Activated CD4-positive, alpha-beta T cell treated with anti-CD3 and anti-CD28 coated beads, Interleukin-2, Interleukin-6, amounts not matched to agents 100 ng/mL and 50 ng/mL, durations not matched to agents 16 hours and 8 hours (primary cell): ENCODE measurements at regions not wholly inside any gene's neighbourhood (a gene's known extent, or its start where the extent isn't known, plus 50 kb on each side); places are given as distances from the start of the nearest gene placed in this dataset.
"Not testable (repeated sequence)": the region's sequence is repeated elsewhere in the genome, so short reads cannot be mapped to it uniquely, and the experiment has no call there.

Source experiments
- DNase-seq: peaks from one replicate; pipeline ENCODE4 v3.0.0-alpha.2; 2020

DNA sequence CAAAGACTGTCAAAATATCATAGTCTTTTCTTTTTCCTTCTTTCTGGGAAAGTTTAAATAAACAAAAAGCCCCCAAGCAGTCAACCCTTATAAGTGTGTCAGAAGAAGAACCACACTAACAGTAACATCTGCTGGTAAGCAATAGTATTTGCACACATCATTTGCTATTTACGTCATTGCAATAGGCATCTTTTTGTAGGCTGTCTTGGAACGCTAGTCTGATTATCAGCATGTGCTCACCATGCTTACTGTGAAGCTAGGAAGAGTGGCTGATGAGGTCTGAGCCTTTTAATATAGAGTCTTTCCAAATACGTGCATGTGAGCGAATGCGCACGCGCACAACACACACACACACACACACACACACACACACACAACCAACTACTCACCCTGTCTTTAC is 599.0 kb upstream of the TPK1 start:
- no peak for DNase-seq

DNA sequence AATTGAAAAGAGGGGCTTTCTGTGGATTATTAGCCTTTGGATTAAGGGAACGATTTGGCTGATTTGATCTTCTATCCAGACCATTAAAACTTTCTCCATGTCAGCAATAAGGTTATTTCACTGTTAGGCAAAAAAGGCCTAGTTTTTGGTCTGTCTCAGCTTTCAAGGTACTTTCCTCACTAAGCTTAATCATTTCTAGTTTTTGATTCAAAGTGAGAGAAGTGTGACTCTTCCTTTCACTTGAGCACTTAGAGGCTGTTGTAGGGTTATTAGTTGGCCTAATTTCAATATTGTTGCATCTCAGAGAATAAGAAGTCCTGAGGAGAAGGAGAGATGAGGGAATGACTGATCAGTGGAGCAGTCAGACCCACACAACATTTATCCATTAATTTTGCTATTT is 596.0 kb upstream of the TPK1 start:
- DNase-seq: peak; percentile 19

DNA sequence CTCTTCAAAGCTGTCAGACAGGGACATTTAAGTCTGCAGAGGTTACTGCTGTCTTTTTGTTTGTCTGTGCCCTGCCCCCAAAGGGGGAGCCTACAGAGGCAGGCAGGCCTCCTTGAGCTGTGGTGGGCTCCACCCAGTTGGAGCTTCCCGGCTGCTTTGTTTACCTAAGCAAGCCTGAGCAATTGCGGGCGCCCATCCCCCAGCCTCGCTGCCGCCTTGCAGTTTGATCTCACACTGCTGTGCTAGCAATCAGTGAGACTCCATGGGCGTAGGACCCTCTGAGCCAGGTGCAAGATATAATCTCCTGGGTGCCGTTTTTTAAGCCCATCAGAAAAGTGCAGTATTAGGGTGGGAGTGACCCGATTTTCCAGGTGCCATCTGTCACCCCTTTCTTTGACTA is 582.6 kb upstream of the TPK1 start:
- not testable (repeated sequence) for DNase-seq

DNA sequence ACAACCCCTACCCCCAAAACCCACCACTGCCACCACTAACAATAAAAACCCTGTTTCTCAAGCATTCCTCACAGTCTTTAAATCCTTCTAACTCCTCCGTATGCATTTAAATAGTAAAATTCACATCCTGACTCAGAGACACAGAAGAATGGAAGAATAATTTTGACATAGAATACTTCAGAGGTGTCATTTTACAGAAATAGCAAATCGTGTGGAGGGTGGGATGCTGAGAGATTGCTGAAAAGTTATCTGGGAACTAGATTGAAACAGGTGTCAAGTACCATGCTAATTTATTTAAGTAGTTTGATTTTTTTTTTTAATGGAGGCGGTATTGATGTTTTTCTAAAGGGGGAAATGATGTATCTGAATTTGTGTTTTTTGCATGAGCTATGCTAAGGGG is 575.2 kb upstream of the TPK1 start:
- no peak for DNase-seq

DNA sequence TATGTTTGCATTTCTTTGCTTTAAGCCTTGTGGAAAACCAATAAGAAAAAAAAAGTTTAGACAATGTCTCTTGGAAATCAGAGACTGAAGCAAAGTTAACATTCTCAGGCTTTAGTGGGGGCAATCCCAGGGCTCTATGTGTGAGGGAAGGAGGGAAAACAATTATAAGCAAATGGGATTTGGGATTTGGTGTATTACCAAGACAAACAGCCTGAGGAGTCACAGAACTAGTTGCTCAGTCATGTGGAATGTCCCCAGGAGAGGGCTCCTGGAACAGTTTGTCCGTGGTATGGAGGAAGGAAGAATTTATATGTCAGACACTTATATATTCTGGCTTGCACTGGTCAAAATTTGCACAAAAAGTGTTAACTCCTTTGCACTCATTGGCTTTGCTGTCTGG is 562.9 kb upstream of the TPK1 start:
- no peak for DNase-seq

DNA sequence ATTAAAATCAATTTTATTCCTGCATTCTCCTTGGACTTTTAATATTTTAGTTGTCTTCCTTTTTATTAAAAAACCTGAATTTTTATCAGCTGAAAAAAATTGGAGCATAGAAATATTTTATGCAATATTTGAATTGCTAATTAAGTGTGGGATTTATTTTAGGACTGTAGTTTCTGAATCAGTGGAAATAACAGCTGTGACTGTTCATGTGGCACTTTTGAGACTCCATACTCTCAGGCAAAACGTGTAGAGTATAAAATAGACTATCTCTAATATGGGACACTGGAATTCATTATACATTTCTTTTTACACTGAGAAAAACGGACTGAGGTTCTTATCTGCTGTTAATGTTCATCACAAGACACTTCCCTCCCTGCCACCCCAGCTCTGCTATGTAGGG is 558.3 kb upstream of the TPK1 start:
- DNase-seq: no peak

DNA sequence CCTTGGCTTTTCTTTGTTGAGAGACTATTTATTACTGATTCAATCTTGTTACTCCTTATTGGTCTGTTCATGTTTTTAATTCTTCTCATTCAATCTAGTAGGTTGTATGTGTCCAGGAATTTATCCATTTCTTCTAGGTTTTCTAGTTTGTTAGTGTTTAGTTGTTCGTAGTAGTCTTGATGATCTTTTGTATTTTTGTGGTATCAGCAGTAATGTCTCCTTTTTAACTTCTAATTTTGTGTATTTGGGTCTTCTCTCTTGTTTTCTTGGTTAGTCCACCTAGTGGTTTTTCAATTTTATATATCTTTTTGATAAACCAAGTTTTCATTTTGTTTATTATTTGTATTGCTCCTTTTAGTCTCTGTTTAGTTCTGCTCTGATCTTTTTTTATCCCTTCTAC is 546.9 kb upstream of the TPK1 start:
- DNase-seq: no peak

DNA sequence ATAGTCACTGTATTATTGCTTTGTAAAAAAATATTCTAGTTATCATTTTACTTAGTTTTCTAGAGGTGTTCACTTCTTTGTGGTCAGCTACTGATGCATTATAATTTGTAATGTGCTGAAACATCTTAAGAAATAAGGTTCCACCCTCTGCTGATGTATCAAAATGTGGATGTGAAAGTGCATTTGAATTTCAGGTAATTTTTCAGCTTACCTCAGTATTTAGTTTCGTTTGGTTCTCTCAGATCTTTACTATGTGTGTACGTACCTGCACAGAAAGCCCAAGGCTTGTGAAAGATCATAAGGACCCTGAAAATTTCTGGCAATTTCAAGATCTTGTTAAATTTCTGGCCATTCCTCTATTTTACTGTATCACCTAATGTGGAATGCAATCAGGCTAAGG is 542.3 kb upstream of the TPK1 start:
- DNase-seq: no peak

DNA sequence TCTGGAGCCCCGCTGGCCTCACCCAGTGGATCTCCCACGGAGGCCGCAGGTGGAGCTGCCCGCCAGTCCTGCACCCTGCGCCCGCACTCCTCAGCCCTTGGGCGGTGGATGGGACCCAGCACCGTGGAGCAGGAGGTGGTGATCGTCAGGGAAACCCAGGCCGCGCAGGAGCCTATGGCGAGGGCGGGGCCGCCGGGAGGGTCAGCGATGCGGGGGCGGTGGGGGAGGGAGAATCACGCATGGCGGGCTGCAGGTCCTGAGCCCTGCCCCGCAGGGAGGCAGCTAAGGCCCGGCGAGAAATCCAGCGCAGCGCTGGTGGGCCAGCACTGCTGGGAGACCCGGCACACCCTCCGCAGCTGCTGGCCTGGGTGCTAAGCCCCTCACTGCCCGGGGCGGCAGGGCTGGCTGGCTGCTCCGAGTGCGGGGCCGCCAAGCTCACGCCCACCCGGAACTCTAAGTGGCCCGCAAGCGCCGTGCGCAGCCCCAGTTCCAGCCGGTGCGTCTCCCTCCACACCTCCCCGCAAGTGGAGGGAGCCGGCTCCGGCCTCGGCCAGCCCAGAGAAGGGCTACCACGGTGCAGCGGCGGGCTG is 524.8 kb upstream of the TPK1 start:
- no peak for DNase-seq

DNA sequence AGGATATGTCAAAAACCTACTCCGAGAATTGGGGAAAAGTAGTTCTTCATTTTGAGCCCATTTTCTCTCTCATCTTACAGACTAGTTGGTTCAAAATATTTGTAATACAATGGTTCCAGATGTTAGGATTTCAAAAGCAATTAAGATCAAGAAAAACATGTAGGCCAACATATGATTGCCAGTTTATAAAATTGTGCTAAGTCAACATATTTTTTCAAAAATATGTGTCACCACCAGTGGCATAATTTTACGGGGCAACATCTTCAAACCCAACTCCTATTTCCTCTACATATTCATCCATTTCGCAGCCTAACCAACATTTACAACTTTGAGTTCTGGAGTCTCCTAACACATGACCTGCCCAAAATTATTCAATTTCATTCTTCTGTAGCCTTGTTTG is 514.5 kb upstream of the TPK1 start:
- DNase-seq: no peak

DNA sequence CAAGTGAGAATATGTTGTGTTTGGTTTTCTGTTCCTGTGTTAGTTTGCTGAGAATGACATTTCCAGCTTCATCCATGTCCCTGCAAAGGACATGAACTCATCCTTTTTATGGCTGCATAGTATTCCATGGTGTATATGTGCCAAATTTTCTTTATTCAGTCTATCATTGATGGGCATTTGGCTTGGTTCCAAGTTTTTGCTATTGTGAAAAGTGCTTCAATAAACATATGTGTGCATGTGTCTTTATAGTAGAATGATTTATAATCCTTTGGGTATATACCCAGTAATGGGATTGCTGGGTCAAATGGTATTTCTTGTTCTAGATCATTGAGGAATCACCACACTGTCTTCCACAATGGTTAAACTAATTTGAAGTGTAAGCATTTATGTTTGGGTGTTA is 513.6 kb upstream of the TPK1 start:
- not testable (repeated sequence) for DNase-seq

DNA sequence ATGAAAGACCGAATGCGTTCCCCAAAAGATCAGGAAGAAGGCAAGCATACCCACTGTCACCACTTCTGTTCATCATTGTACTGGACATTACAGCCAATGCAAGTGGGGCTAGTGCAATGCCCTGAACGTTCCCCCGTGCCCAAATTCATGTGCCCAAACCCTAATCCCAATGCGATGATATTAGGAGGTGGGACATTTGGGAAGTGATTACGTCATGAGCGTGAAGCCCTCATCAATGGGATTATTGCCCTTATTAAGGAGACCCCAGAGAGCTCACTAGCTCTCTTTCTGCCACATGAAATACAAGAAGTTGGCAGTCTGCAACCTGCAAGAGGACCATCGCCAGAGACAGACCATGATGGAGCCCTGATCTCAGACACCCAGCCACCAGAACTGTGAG is 511.4 kb upstream of the TPK1 start:
- DNase-seq: no peak

DNA sequence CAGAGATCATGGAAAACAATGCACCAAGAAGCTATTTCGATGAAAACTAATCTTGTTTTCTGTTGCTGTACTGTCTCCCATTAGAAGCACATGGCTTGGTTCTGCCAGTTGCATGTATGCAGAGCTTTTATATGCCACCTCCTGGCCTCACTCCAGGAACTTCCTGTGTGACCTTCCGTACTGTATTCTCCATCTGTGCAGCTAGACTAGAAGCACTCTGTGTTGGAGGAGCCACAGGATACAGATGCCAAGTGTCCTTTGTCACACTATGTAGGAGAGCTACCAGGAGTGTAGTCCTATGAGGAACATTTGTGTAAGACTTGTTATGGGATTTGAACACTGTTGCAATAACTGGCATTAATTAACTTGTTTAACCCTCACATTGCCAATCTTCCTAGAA is 503.5 kb upstream of the TPK1 start:
- no peak for DNase-seq

DNA sequence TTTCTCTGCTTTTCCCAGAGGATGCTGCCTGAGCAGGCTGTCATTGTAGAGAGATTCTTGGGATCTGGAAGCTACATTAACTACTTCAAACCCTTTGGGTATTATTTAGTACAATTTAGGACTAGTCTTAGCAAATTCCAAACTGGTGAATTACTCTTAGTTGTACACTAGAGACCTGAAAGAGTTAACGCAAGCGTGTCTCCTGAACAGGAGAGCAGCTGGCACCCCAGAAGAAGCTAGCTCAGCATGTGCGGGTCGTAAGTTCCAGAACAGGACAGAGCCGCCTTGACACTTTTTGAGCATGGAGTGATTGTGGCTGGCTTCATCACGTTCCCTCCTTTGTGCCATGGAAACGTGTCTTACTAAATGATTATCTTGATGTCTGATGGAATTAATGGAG is 495.7 kb upstream of the TPK1 start:
- DNase-seq: no peak

DNA sequence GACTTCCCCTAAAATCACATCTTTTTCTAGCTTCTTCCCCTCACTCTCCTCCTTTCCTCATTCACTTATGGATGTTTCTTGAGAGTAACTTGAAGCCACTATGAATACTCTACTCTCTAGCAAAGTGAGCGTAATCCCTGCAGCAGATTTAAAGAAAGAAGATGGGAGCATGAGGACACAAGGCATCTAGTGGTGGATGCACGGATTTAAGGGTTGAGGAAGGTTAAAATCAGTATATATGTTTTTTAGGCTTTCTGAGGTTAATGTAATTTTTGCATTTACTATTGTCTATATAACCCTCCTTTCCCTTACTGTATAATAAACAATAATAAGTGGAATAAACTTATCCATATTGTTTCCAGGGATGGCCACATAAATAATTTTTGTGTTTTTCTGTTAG is 495.2 kb upstream of the TPK1 start:
- DNase-seq: no peak

DNA sequence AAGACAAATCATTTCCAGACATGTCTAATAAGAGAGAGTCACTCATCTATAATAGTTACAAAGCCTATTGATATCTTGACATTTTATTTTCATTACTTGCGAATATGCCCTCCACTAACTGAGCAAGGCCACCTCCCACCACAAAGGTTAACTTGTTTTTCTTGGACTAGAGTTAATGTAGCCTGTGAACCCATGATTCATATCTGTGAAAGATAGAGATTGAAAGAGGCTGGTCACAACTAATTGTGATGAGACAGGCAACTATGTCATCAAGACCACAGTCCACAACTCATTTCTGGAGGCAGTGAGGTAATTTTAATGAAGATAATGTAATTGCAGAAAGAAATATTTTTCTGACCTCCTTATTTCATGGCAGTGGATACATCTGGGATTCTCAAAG is 491.8 kb upstream of the TPK1 start:
- DNase-seq: no peak

DNA sequence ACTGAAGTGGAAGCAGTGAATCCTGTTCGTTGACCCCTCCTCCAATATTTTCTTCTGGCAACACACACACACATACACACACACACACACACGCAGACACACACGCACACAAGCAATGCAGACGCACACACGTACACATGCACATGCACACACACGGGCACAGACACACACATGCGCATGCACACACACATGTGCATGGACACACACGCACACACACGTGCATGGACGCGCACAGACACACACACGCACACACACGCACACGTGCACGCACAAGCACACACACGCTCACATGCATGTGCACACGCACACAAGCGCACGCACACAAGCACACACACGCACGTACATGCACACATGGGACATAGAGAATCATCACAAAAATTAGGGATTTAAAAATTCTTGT is 488.2 kb upstream of the TPK1 start:
- no peak for DNase-seq

DNA sequence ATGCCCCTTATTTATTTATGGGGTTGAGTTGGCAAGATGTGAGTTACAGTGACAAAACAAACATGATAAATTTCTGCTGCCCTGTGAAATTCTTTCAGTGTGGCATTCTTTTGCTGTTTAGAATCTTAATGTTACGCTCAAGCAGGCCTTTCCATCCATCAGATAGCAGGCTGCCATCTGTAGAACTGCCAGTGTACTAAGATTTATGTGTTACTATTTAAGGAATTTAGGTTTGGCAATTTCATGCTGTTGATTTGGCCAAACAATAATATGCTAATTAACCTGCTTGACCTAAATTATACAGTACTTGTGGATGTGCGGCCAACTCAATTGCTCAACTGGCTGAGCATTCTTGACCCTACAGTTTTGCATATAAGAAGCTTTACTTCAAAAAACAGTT is 477.7 kb upstream of the TPK1 start:
- DNase-seq: no peak

DNA sequence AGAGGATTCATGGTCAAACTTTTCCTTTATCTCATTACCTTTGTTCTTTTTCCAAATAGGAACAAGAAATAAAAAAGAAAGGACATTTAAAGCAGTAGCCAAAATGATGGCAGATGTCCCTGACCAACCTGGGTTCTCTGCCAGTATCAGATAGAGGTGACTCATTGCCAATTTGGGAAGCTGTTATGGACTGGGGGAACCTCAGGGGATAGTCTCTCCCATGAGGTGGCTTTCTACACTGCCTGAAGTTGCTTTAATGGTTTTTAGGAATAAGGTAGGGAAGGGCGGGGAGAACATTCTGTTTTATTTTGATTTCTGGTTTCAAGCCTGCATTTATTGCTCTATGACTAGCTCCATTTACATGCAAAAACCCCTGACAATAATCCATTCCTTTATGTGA is 457.9 kb upstream of the TPK1 start:
- no peak for DNase-seq

DNA sequence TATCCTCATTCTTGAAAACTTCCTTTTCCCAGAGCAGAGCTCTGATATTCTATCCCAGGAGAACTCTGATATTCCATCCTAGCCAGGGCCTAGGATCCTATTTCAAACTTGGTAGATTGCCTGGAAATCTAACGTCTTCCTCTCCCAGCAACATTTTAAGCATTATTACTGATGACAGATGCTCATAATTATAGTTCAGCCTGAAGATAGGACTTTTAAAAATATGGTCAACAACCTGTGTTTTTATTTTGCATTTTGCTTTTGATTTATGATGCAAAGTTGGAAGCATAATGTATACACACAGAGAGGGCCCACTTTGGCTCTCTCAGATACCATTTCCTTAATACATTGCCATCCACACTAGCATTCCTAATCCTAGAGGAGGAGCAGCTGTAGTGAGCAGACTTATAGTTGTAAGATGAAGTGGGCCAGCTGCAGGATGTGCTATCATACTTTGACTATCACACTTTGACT is 457.4 kb upstream of the TPK1 start:
- DNase-seq: no peak

DNA sequence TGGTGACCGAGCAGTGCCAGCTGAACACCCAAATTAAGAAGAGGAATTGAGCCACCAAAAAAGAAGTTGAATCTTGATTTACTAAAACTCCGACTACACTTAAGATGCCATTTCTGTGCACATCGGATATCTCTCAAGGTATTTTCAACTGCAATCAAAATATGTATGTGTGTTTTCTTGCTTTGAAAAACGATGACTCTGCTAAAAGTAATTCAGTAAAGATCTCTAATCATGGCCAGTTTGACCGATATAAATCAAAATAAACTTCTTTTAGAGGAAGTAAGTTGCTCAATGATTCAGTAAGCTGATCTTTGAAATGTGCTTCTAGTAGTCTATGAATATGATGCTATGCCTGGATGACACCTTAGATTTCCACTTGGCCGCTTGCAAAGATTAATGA is 453.5 kb upstream of the TPK1 start:
- no peak for DNase-seq

DNA sequence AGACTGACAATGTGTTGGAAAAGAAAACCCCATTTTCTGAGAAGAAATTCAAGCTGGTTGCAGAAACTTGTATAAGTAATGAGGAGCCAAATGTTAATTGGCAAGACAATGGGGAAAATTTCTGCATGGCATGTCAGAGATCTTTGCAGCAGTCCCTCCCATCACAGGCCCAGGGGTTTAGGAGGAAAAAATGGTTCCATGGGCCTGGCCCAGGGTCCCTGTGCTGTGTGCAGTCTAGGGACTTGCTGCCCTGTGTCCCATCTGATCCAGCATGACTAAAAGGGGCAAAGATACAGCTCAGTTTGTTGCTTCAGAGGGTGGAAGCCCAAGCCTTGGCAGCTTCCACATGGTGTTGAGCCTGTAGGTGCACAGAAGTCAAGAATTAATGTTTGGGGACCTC is 440.3 kb upstream of the TPK1 start:
- DNase-seq: no peak

DNA sequence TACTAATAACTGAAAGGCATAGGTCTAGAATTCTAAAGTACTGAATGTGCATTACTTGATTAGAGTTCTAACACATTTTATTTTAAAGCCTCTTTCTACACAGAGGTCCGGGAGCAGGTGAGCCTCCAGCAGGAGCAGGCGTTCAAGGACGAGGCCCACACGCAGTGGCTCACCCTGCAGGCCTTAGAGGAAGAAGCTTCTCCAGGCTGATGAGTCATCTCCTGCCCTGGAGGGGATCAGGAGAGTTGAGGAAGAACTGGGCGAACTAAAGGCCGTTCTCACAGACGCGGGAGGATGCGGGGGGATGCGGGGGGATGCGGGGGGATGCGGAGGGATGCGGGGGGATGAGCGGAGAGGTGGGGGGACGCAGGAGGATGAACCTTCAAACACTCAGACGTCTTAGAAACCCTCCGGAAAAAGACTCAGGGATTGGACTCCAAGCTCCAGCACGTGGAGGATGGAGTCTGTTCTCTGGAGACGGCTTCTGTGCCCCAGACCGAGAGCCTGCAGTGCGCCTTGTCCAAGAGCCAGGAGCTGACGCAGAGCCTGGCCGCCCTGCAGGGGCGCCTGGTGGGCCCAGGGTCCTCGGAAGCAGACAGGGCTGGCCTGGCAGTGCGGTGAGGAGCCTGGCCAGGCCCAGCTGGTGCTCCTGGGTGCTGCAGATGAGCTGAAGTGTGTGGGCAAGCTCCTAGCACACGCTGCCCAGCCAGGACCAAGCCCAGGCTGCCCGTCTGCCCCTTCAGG is 433.7 kb upstream of the TPK1 start:
- no peak for DNase-seq

DNA sequence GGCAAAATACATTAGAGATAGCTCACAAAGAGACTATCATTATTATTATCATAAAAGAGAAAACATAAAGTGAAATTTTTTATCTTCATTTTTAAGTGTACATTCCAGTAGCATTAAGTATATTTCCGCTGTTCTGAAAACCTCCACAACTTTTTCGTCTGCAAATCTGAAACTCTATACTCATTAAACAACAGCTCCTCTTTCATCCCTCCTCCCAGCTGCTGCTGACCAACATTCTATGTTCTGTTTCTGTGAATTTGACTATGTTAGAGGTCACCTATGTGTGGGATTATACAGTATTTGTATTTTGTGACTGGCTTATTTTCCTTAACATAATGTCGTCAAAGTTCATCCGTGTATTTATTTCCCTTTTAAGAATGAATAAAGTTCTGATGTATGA is 429.3 kb upstream of the TPK1 start:
- no peak for DNase-seq

DNA sequence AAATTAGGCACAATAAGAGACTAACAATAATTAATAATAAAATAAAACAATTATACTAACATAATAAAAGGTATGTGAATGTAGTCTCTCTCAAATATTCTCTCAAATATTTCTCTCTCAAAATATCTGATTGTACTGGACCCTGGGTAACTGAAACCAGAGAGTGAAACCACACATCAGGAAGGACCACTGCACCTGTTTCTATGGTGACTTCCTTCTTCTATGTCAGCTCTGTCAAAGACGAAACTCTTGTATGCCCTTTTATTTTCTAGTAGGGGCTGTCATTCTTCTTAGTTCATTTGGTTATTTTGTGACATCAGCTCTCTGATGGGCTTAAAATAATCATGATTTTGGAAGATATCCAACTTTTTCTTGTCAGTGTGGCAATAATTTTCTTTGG is 428.0 kb upstream of the TPK1 start:
- DNase-seq: no peak
